K562 (cell line): ENCODE measurements at regions not wholly inside any gene's neighbourhood (a gene's known extent, or its start where the extent isn't known, plus 50 kb on each side); places are given as distances from the start of the nearest gene placed in this dataset.

Experiments
- ATAC-seq: fragments of 200-7000 bp; cut with Tn5 transposase; 3 replicates; pipeline ENCODE4 v1.9.1; 2020; ENCODE audit warnings: moderate library complexity
- BruUV-seq: library from RNA; stranded (reverse); fragments of 400-500 nt; replicated peaks from 2 replicates; lab custom pipeline; 2021; lab: Mats Ljungman, UMichigan
- CTCF ChIA-PET: fragments of 300-600 bp; formaldehyde crosslinking; extraction: SDS; loops from one replicate; lab custom pipeline; 2021; ENCODE audit warnings: low intra/inter-chr PET ratio; lab: Yijun Ruan, JAX
- POLR2A ChIA-PET: fragments of 300-600, 350-650 bp; sonication (Branson Sonifier 250); formaldehyde crosslinking; extraction: SDS; loops from one replicate; lab custom pipeline; 2021; ENCODE audit warnings: antibody characterized with exemption, inconsistent platforms; lab: Yijun Ruan, JAX
- DNase-seq, 4 experiments: peaks; one replicate each; pipeline versions ENCODE4 v3.0.0 to v3.0.0-alpha.2; 2011 to 2018; ENCODE audit warnings: low spot score in 3 of 4, mixed read lengths in 3 of 4; ENCODE audit errors: extremely low read depth in 1 of 4
- FAIRE-seq: peaks from 2 replicates; lab custom pipeline; 2011; peaks lifted over from hg19 to GRCh38; lab: Jason Lieb, UNC
- H2AFZ ChIP-seq: 2 replicates; pipeline ENCODE4 v1.6.0; 2011; ENCODE audit warnings: low read depth, low read length, control low read depth, inconsistent platforms
- H3K27ac ChIP-seq: fragments of 200-600 bp; 3 replicates; pipeline ENCODE4 v1.8.0; 2011; ENCODE audit warnings: low read depth, mild to moderate bottlenecking, control low read depth, inconsistent platforms, low read length, moderate library complexity, mixed read lengths; ENCODE audit errors: extremely low read depth
- H3K27me3 ChIP-seq, 2 experiments: fragments of 300-600 bp in 1 of 2; 2 replicates in 1 of 2; 3 replicates in 1 of 2; pipeline versions ENCODE4 v1.6.0 to v1.8.0; 2011; ENCODE audit warnings: inconsistent platforms in 2 of 2, low read length in 2 of 2, mild to moderate bottlenecking in 1 of 2, mixed read lengths in 1 of 2, moderate library complexity in 1 of 2; ENCODE audit not compliant: control insufficient read depth in 2 of 2, insufficient read depth in 2 of 2
- H3K36me3 ChIP-seq: fragments of 300-600 bp; 3 replicates; pipeline ENCODE4 v1.8.0; 2011; ENCODE audit warnings: mild to moderate bottlenecking, low read length, inconsistent platforms; ENCODE audit not compliant: control insufficient read depth, insufficient read depth
- H3K4me1 ChIP-seq, 2 experiments: fragments of 200-600 bp in 1 of 2; replicated peaks in 1 of 2; 2 replicates in 1 of 2; 3 replicates in 1 of 2; pipeline versions ENCODE4 v1.5.1 to v1.8.0; 2011; ENCODE audit warnings: inconsistent platforms in 2 of 2, low read length in 2 of 2, mild to moderate bottlenecking in 1 of 2, mixed read lengths in 1 of 2, moderate library complexity in 1 of 2; ENCODE audit not compliant: control insufficient read depth in 2 of 2, insufficient read depth in 2 of 2
- H3K4me2 ChIP-seq: 2 replicates; pipeline ENCODE4 v1.6.1; 2011; ENCODE audit warnings: low read length, control low read depth, inconsistent platforms, mixed read lengths; ENCODE audit not compliant: insufficient read depth
- H3K4me3 ChIP-seq: fragments of 200-600 bp; sonication (generic), shearing (Covaris generic); 2 replicates; pipeline ENCODE4 v1.5.1; 2016; ENCODE audit warnings: control low read depth, inconsistent platforms
- H3K79me2 ChIP-seq: fragments of 200-600 bp; 3 replicates; pipeline ENCODE4 v1.8.0; 2011; ENCODE audit warnings: low read length, inconsistent platforms; ENCODE audit not compliant: control insufficient read depth, insufficient read depth
- H3K9ac ChIP-seq, 2 experiments: 2 replicates each; pipeline versions ENCODE4 v1.6.0 to v1.6.1; 2011; ENCODE audit warnings: low read depth in 2 of 2, low read length in 2 of 2, control low read depth in 1 of 2, inconsistent platforms in 1 of 2, mild to moderate bottlenecking in 1 of 2, mixed read lengths in 1 of 2; ENCODE audit not compliant: insufficient read depth in 1 of 2
- H3K9me1 ChIP-seq: one replicate; pipeline ENCODE4 v1.6.0; 2011; ENCODE audit warnings: inconsistent platforms, mild to moderate bottlenecking, low read length, moderate library complexity; ENCODE audit not compliant: control insufficient read depth, insufficient read depth
- H3K9me3 ChIP-seq: replicated peaks from 2 replicates; pipeline ENCODE4 v1.5.1; 2011; ENCODE audit warnings: low read depth, low read length, inconsistent platforms; ENCODE audit not compliant: control insufficient read depth, insufficient read depth
- H4K20me1 ChIP-seq: replicated peaks from 2 replicates; pipeline ENCODE4 v1.6.1; 2011; ENCODE audit warnings: low read length, inconsistent platforms, mixed read lengths; ENCODE audit not compliant: control insufficient read depth, insufficient read depth
- BMI1 ChIP-seq: fragments of 150-350 bp; IDR thresholded peaks from 2 replicates; pipeline ENCODE4 v1.6.1; 2014; ENCODE audit warnings: low read length
- CREB5 ChIP-seq: fragments of 250-450 bp; sonication (Bioruptor Pico); IDR thresholded peaks from 2 replicates; pipeline ENCODE4 v1.5.0; 2020; ENCODE audit warnings: mild to moderate bottlenecking
- ETV1 ChIP-seq: fragments of 450-650 bp; conservative IDR thresholded peaks from 2 replicates; pipeline ENCODE4 v1.6.1; 2016; ENCODE audit warnings: missing genetic modification characterization, control low read depth, low read depth, missing compliant biosample characterization
- ETV5 ChIP-seq: sonication (generic); formaldehyde crosslinking; IDR thresholded peaks from 2 replicates; pipeline ENCODE4 v1.4.0; 2020; ENCODE audit warnings: low read depth, mild to moderate bottlenecking, missing genetic modification reagents
- GABPB2 ChIP-seq: fragments of 250-450 bp; sonication (Bioruptor Pico); conservative IDR thresholded peaks from 2 replicates; pipeline ENCODE4 v1.5.1; 2021; ENCODE audit warnings: mild to moderate bottlenecking
- GTF2E2 ChIP-seq: fragments of 200-800 bp; sonication (Bioruptor generic); IDR thresholded peaks from 2 replicates; pipeline ENCODE4 v1.6.1; 2016; ENCODE audit warnings: missing genetic modification characterization, missing compliant biosample characterization
- SLC30A9 ChIP-seq: fragments of 250-450 bp; sonication (Bioruptor Pico); IDR thresholded peaks from 2 replicates; pipeline ENCODE4 v1.8.0; 2022; ENCODE audit warnings: mild to moderate bottlenecking, moderate library complexity
- SNIP1 ChIP-seq: fragments of 450-650 bp; IDR thresholded peaks from 2 replicates; pipeline ENCODE4 v1.7.1; 2017; ENCODE audit warnings: low read depth, mild to moderate bottlenecking
- ZNF57 ChIP-seq: fragments of 450-650 bp; formaldehyde crosslinking; IDR thresholded peaks from 2 replicates; pipeline ENCODE4 v1.4.0; 2020; ENCODE audit warnings: mild to moderate bottlenecking, moderate library complexity
- ZNF586 ChIP-seq: fragments of 450-650 bp; formaldehyde crosslinking; conservative IDR thresholded peaks from 2 replicates; pipeline ENCODE4 v1.4.0; 2020; ENCODE audit warnings: mild to moderate bottlenecking, moderate library complexity
- in situ Hi-C: fragments of 300-500 bp; cut with MboI; formaldehyde crosslinking; loops from 4 replicates; pipeline ENCODE4 v1.15.0; 2018; ENCODE audit warnings: inconsistent platforms, mixed read lengths
- intact Hi-C: fragments of 100-400 bp; cut with micrococcal nuclease; formaldehyde crosslinking; loops from 2 replicates; pipeline ENCODE4 v1.14.2; 2022
- TF ChIP-seq, protein P1 (sequence below): fragments of 450-650 bp; formaldehyde crosslinking; IDR thresholded peaks from 2 replicates; pipeline ENCODE4 v1.4.0; 2020; ENCODE audit warnings: mild to moderate bottlenecking, moderate library complexity
- TF ChIP-seq, protein P2 (sequence below): fragments of 250-450 bp; sonication (Bioruptor Pico); IDR thresholded peaks from 2 replicates; pipeline ENCODE4 v1.8.0; 2022; ENCODE audit warnings: moderate library complexity, mild to moderate bottlenecking, inconsistent platforms

- BruUV-seq: no TSS peak
- Histone ChIP-seq H4K20me1 (no peaks in the 10 kb centered on the region), H3K4me3 (no peak overlapping the region), H3K27me3 (no peaks in the 10 kb centered on the region), H3K9me3 (no peaks in the 10 kb centered on the region), H3K36me3 (no peaks in the 10 kb centered on the region), H3K27ac (no peak overlapping the region), H3K4me1 (no peaks in the 10 kb centered on the region), H3K79me2 (no peaks in the 10 kb centered on the region), H2AFZ (no peak overlapping the region), H3K9me1 (no peaks in the 10 kb centered on the region), H3K9ac (no peak overlapping the region), H3K4me2 (no peak overlapping the region)
- no peak for ATAC-seq
- no peak for DNase-seq
- ChIA-PET CTCF (no interaction called here), POLR2A (no interaction called here)
- intact Hi-C loops: no loop called here
- FAIRE-seq: no peak
- TF ChIP-seq ZNF57 (CRISPR knock-in tag) (no peak), CREB5 (CRISPR knock-in tag) (no peak), ETV1 (tag) (no peak), BMI1 (no peak), ZNF586 (CRISPR knock-in tag) (no peak), ETV5 (no peak), GTF2E2 (tag) (no peak), SLC30A9 (CRISPR knock-in tag) (no peak), GABPB2 (no peak), SNIP1 (no peak)
- TF ChIP-seq, protein P1, sequence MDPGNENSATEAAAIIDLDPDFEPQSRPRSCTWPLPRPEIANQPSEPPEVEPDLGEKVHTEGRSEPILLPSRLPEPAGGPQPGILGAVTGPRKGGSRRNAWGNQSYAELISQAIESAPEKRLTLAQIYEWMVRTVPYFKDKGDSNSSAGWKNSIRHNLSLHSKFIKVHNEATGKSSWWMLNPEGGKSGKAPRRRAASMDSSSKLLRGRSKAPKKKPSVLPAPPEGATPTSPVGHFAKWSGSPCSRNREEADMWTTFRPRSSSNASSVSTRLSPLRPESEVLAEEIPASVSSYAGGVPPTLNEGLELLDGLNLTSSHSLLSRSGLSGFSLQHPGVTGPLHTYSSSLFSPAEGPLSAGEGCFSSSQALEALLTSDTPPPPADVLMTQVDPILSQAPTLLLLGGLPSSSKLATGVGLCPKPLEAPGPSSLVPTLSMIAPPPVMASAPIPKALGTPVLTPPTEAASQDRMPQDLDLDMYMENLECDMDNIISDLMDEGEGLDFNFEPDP (CRISPR knock-in tag): no peak
- TF ChIP-seq, protein P2, sequence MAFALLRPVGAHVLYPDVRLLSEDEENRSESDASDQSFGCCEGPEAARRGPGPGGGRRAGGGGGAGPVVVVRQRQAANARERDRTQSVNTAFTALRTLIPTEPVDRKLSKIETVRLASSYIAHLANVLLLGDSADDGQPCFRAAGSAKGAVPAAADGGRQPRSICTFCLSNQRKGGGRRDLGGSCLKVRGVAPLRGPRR (CRISPR knock-in tag): no peak
- in situ Hi-C loops: no loop called here
These were observed 180.8 kb downstream of the PLPPR4 start for GRCh38 chr1:99445071-99445470.
